ENCODE measurements at regions not wholly inside any gene's neighbourhood (a gene's known extent, or its start where the extent isn't known, plus 50 kb on each side); places are given as distances from the start of the nearest gene placed in this dataset.

GRCh38 chr10:60652628-60653027 lies 125.7 kb upstream of the CDK1 start:
- no peak for TF ChIP-seq CTCF (conservative IDR thresholded peaks at IDR 0.05; ENCODE audit: low read length)
- TF ChIP-seq EZH2phosphoT487 (IDR thresholded peaks at IDR 0.05; ENCODE audit: borderline replicate concordance) = no peak
